ENCODE measurements at regions not wholly inside any gene's neighbourhood (a gene's known extent, or its start where the extent isn't known, plus 50 kb on each side); places are given as distances from the start of the nearest gene placed in this dataset.

GRCh38 chr6:51323056-51323455, 504.4 kb downstream of the TFAP2B start:
- DNase-seq: no peak

DNA sequence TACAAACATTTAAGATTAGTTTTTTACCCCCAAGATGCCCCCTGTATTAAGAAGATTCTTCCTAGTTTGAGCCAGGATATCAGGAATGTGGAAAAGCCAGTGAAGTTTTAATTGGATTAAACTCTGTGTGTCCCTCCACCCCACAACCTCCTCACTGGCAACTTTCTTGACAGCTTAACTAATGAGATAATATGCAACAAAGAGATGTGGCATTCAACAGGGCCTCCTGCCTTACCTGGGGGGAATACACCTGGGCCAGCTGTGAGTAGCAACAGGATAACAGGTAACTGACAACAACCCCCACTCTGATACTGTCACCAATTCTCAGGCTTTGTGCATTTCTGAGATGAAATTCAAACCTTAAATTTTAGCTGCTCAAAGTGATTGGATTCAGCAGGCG, 512.3 kb downstream of the TFAP2B start:
- no peak for DNase-seq

DNA sequence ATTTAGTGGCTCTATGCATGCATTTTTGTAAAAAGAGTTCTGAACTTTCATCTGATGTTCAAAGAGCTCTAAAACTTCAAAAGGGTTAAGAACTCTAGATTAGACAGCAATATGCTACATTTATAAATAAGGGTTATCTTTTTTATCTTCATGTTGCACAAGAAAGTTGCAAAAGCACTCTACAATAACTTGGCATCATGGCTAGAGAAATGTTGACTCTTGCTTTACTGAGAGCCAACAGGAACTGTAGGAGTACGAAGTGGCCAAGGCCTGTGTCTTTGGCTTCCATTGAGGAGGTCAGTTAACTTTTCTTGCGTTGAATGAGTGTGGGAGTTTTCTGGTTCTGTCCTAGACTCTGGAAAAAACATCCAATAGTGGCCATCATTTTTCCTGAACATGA, 516.9 kb downstream of the TFAP2B start:
- no peak for DNase-seq

DNA sequence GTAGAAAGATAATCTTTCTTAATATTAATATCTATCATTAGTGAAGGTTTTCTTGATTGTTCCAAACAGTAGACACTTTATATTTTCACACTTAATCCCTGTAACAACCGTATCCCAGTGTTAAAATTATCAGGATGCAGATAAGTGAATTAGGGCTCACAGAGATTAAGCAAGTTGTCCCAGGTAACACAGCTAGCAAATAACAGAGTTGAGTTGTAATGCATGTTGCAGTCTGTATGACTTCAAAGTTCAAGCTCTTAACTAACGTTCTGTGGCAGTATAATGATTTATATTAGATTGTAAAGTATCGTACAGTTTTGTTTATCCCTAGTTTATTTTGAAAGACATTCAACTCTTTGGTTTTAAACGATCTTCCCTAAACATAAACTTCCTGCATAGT, 517.5 kb downstream of the TFAP2B start:
- DNase-seq: no peak

DNA sequence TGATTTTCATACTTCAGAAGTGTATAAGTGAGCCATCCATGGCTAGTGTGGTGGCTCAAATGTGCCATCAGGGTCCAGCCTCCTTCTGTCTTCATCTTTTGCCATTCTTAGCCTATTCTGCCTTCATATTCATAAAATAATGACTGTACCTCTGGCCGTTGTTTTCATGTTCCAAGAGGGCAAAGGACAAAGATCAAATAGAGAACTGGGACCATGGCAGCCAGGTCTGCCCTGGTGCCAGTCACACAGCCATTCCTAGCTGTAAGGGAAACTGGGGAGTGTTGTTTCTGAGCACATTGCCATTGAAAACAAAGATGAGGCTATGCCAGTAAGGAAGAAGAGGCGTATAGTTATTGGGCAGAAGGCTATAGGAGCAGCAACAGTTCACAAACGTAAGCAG, 518.6 kb downstream of the TFAP2B start:
- no peak for DNase-seq

DNA sequence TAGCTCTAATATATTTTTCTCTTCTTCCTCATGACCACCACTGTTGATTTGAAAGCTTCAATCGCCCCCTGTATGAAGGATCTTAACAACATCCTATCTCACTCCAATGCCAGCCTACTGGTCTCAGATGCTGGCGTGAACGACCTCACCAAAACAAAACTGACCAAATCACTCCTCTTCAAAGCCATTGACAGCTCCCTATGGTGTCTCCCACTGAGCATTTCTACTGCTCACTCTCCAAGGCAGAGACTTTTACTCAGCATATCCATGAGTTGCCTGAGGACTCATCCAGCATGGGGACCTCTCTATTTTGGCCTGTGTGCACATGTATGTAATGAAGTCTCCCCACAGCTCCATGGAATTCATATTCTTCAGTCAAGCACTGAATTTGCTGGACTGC, 520.4 kb downstream of the TFAP2B start:
- no peak for DNase-seq

DNA sequence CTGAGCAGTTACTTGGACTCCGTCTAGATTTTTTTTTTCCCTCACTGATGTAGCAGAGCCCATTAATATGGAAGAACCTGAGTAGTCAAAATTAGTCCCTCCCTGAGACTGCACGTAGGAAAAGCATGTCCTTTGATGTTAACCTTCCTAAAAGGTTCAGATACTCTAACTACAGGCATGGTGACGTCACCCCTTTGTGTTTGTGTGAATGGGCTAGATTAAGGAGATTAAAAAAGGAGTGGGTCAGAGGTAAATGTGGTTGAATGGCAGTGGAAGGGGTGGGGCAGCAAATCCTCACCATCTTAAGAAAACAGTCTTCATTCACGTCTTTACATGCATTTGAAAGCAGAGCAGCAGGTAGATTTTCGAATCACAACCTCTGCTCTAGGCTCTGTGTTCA, 521.1 kb downstream of the TFAP2B start:
- no peak for DNase-seq

DNA sequence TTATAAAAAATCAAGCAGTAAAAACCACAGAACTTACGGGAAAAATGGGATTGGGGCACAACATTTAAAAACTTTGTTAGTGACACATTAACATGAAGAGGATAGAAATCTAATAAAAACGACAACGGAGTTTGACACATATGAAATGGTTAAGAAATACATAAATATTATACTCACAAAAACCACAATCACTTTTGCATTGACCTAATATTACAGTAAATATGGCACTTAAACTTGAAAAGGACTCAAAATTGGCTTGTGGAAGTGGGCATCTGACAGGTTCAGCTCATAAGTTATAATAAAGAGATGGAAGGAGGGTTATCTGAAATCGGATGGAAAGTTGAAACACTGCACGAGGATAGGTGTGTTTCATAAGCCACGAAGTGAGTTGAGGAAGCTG, 523.7 kb downstream of the TFAP2B start:
- no peak for DNase-seq

DNA sequence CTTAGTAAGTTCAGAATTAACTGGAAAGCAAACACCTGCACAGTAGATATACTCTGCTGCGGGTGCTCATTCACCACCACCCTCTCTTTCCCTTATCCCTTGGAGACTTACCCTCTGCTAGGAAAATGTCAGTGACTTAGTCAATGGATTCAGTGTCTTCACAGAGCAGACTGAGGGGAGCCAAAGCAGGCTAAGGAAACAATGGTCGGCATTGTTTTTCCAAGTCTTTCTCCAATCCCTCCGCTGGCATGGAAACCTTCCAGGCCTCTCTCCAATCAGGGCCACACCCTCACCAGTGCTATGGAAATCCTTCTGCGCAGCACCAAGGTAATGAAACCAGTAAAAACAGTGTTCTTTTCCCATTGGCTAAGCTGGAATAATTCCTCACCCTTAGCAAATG, 531.2 kb downstream of the TFAP2B start:
- DNase-seq: peak; percentile 30

GRCh38 chr6:51350308-51350904, 531.7 kb downstream of the TFAP2B start:
- DNase-seq: no peak

- DNase-seq: no peak
Observed at GRCh38 chr6:51352506-51353029, 533.9 kb downstream of the TFAP2B start.

DNA sequence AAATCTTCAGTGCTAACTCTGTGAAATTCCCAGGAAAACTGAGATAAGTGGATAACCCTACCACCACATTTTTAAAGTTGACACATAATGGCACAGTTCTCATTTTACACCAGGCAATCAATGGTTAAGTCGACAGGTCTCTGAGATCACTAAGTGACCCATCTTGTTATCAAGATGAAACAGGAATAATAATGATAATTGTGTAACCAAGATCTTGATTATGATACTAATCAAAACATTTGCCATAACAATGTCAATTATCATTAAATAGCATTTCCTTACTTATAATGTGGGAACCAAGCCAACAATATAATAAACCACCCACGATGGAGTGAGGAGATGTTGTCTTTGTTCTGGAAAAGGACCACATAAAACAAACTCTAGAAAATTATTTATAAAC, 541.6 kb downstream of the TFAP2B start:
- DNase-seq: no peak

- no peak for DNase-seq
Observed at GRCh38 chr6:51365566-51365965, 546.9 kb downstream of the TFAP2B start.

DNA sequence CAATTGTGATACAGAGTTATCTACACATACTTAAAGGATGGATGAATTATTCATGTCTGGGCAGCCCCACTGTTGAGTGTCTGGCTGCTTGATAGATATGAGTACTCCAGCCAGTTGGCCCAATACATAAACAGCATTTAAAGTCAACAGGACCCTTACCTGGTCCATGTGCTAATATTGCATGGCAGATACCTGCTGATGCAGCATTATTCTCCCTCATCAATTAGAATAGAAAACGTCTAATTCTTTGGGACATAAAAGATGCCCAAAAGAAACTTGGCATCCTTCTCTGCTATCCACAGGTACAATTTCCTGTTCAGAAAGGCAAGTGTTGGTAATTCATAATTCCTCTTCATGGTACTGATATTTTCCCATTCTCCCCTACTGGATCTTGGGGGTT, 550.8 kb downstream of the TFAP2B start:
- no peak for DNase-seq

GRCh38 chr6:51382847-51383246, 564.2 kb downstream of the TFAP2B start:
- DNase-seq: no peak

DNA sequence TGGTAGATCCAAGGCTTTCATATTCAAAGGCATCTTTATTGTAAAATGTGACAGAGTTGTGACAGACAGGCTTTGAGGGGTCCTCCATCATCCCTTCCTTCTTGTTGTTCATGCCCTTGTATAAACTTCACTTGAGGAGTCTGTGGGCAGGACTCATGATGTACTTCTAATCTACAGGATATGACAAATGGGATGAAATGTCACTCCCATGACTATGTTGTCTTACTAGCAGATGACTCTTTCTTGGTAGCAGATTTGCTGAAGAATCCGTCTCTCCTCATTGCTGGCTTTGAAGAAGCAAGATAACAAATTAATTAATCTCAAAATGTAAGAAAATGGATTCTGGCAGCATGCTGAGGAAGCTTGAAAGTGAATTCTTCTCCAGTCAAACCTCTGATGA, 566.1 kb downstream of the TFAP2B start:
- no peak for DNase-seq

- no peak for DNase-seq
Observed at GRCh38 chr6:51386347-51386836, 567.7 kb downstream of the TFAP2B start.

GRCh38 chr6:51387907-51388306, 569.2 kb downstream of the TFAP2B start:
- no peak for DNase-seq

- no peak for DNase-seq
Observed at GRCh38 chr6:51394061-51394460, 575.4 kb downstream of the TFAP2B start.

DNA sequence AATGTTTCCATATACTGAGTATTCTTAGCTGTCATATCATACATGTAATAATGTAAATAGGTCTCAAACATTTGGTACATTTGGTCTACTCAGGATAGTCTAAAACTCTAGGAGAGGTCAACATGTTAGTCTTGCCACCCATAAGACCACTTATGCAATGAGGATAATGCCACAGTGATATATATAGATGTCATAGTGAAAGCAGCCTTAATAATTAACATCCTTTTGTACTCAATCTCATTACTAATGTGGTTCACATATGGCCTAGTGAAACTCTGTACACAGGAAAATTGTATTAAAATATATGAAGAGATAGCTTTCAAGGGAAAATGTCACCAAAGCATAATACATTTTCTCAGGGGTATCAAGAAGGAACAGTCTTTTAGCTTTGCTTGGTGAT, 577.9 kb downstream of the TFAP2B start:
- no peak for DNase-seq

GRCh38 chr6:51398064-51398705, 579.5 kb downstream of the TFAP2B start:
- DNase-seq: no peak

DNA sequence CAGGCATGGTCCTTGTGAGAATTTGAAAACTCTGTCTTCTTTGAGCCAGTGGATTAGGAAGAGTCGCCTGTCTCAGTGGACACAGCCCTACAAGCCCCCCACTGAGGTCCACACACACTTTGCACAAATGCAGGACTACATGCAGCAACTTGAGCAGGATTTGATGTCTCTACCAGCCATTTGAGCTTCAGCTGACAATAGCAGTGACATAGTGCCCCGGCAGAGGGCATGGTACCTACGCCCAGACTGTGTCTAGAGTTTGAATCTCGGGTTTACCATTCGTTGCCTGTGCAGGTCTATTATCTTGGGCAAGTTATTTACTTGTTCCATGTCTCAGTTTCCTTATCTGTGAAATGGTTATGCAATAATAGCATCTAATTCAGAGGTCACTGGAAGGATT, 580.1 kb downstream of the TFAP2B start:
- DNase-seq: no peak

- DNase-seq: no peak
Observed at GRCh38 chr6:51410453-51410852, 591.8 kb downstream of the TFAP2B start.

DNA sequence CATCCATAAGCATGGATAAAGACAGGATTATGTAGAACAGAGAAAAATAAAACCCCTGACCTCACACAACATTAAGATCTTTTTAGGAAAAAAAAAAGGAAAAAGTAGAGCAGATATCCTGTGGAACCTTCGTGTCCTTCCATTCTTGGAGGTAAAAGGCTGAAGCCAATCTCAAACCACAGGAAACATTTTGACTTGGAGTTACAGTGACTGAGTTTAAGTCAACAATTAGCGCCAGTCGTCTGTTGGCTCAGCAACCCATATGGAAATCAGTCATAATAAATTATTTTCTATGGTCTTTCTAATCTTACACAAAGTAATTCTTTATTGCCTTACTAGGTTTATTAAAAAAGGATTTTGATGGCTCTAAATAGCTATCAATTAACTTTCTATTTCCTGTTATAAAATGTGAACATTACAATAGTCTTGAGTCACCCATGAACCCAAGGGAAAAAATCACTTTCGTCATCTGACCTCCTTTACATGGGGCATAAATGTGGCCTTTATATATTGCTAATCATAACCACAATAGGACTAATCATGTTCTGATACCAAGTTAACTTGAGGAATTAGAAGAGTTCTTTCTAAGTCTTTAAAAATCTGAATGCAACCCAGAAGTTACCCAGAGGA, 592.9 kb downstream of the TFAP2B start:
- no peak for DNase-seq
